GM18907 (cell line): ENCODE measurements at regions not wholly inside any gene's neighbourhood (a gene's known extent, or its start where the extent isn't known, plus 50 kb on each side); places are given as distances from the start of the nearest gene placed in this dataset.

Source experiments
- ATAC-seq: cut with Tn5 transposase; IDR thresholded peaks from one replicate; pipeline ENCODE4 v1.9.1; 2021; ENCODE audit warnings: mild to moderate bottlenecking, moderate library complexity; ENCODE audit not compliant: unreplicated experiment

- ATAC-seq = no peak
Observed at GRCh38 chr3:162743091-162743490, 1246.5 kb downstream of the OTOL1 start.

GRCh38 chr3:162760789-162761188 is 1264.2 kb downstream of the OTOL1 start:
- ATAC-seq = no peak

GRCh38 chr3:162764051-162764807 is 1267.6 kb downstream of the OTOL1 start:
- ATAC-seq = no peak

- ATAC-seq = no peak
Observed at GRCh38 chr3:162764808-162765071, 1268.1 kb downstream of the OTOL1 start.

- ATAC-seq = no peak
Observed at GRCh38 chr3:162765524-162765923, 1268.9 kb downstream of the OTOL1 start.

GRCh38 chr3:162769564-162769963 is 1273.0 kb downstream of the OTOL1 start:
- ATAC-seq = no peak

GRCh38 chr3:162770551-162770950 is 1273.9 kb downstream of the OTOL1 start:
- ATAC-seq = no peak

- ATAC-seq = no peak
Observed at GRCh38 chr3:162774613-162775100, 1278.0 kb downstream of the OTOL1 start.

- no peak for ATAC-seq
Observed at GRCh38 chr3:162776148-162776547, 1279.5 kb downstream of the OTOL1 start.

- ATAC-seq = no peak
Observed at GRCh38 chr3:162777118-162777517, 1280.5 kb downstream of the OTOL1 start.

GRCh38 chr3:162780313-162780712 is 1283.7 kb downstream of the OTOL1 start:
- no peak for ATAC-seq

- no peak for ATAC-seq
Observed at GRCh38 chr3:162799910-162800309, 1303.3 kb downstream of the OTOL1 start.

GRCh38 chr3:162802228-162802965 is 1305.8 kb downstream of the OTOL1 start:
- no peak for ATAC-seq

- no peak for ATAC-seq
Observed at GRCh38 chr3:162810776-162811175, 1314.2 kb downstream of the OTOL1 start.

GRCh38 chr3:162842549-162843216 is 1346.1 kb downstream of the OTOL1 start:
- ATAC-seq = no peak

- no peak for ATAC-seq
Observed at GRCh38 chr3:162845918-162846317, 1349.3 kb downstream of the OTOL1 start.

- no peak for ATAC-seq
Observed at GRCh38 chr3:162847511-162847910, 1350.9 kb downstream of the OTOL1 start.

GRCh38 chr3:162863579-162863978 is 1367.0 kb downstream of the OTOL1 start:
- ATAC-seq = no peak

GRCh38 chr3:162865466-162865865 is 1368.9 kb downstream of the OTOL1 start:
- no peak for ATAC-seq

- no peak for ATAC-seq
Observed at GRCh38 chr3:162879021-162879562, 1382.5 kb downstream of the OTOL1 start.

- ATAC-seq = no peak
Observed at GRCh38 chr3:162884373-162884772, 1387.8 kb downstream of the OTOL1 start.
